HEK293 (cell line): ENCODE measurements at regions not wholly inside any gene's neighbourhood (a gene's known extent, or its start where the extent isn't known, plus 50 kb on each side); places are given as distances from the start of the nearest gene placed in this dataset.

Experiments used
- CTCF ChIA-PET: fragments of 350-600 bp; formaldehyde crosslinking; extraction: SDS; loops from one replicate; lab custom pipeline; 2021; ENCODE audit warnings: antibody characterized with exemption; lab: Yijun Ruan, JAX
- POLR2A ChIA-PET: fragments of 300-600 bp; formaldehyde crosslinking; extraction: SDS; loops from one replicate; lab custom pipeline; 2020; ENCODE audit warnings: antibody characterized with exemption, inconsistent platforms; lab: Yijun Ruan, JAX
- H3K27ac ChIP-seq: fragments of 200-500 bp; sonication (Bioruptor generic); 2 replicates; pipeline ENCODE4 v1.5.1; 2014; ENCODE audit warnings: low read depth, low read length, control low read depth, inconsistent platforms; ENCODE audit errors: extremely low read depth
- H3K36me3 ChIP-seq, 2 experiments: fragments of 200-500 bp in 1 of 2; sonication (Bioruptor generic) in 1 of 2; 1 replicate in 1 of 2; 2 replicates in 1 of 2; pipeline ENCODE4 v1.5.1; 2014 to 2017; ENCODE audit warnings: inconsistent platforms in 2 of 2, low read length in 2 of 2; ENCODE audit not compliant: control insufficient read depth in 2 of 2, insufficient read depth in 1 of 2
- H3K4me1 ChIP-seq: fragments of 200-500 bp; sonication (Bioruptor generic); 2 replicates; pipeline ENCODE4 v1.5.1; 2014; ENCODE audit warnings: mild to moderate bottlenecking, low read length, inconsistent platforms; ENCODE audit not compliant: control insufficient read depth, insufficient read depth
- H3K4me3 ChIP-seq: 2 replicates; pipeline ENCODE4 v1.5.1; 2011; ENCODE audit warnings: low read depth, mild to moderate bottlenecking, control low read depth, low read length, moderate library complexity
- H3K9me3 ChIP-seq: fragments of 200-500 bp; sonication (Bioruptor generic); 2 replicates; pipeline ENCODE4 v1.5.1; 2014; ENCODE audit warnings: low read depth, low read length, inconsistent platforms; ENCODE audit not compliant: control insufficient read depth, insufficient read depth
- BCL11A ChIP-seq: fragments of 450-650 bp; formaldehyde crosslinking; IDR thresholded peaks from 2 replicates; pipeline ENCODE4 v1.5.1; 2016; ENCODE audit warnings: low read depth, missing biosample characterization, missing genetic modification characterization
- KLF1 ChIP-seq: fragments of 450-650 bp; formaldehyde crosslinking; IDR thresholded peaks from 2 replicates; pipeline ENCODE4 v1.5.1; 2016; ENCODE audit warnings: missing biosample characterization, missing genetic modification characterization
- MYNN ChIP-seq: fragments of 450-650 bp; formaldehyde crosslinking; IDR thresholded peaks from 2 replicates; pipeline ENCODE4 v1.5.1; 2016; ENCODE audit warnings: missing biosample characterization, missing genetic modification characterization, borderline replicate concordance
- ZBTB20 ChIP-seq: fragments of 450-650 bp; formaldehyde crosslinking; IDR thresholded peaks from 2 replicates; pipeline ENCODE4 v1.5.1; 2016; ENCODE audit warnings: missing biosample characterization, missing genetic modification characterization
- ZBTB49 ChIP-seq: fragments of 450-650 bp; formaldehyde crosslinking; IDR thresholded peaks from 2 replicates; pipeline ENCODE4 v1.5.1; 2016; ENCODE audit warnings: missing biosample characterization, missing genetic modification characterization, low read depth
- ZEB2 ChIP-seq: fragments of 450-650 bp; formaldehyde crosslinking; IDR thresholded peaks from 2 replicates; pipeline ENCODE4 v1.5.1; 2016; ENCODE audit warnings: missing biosample characterization, missing genetic modification characterization
- ZNF184 ChIP-seq: fragments of 450-650 bp; IDR thresholded peaks from 2 replicates; pipeline ENCODE4 v1.5.1; 2018; ENCODE audit warnings: missing biosample characterization, mild to moderate bottlenecking, missing genetic modification characterization
- ZNF211 ChIP-seq: fragments of 450-650 bp; formaldehyde crosslinking; IDR thresholded peaks from 2 replicates; pipeline ENCODE4 v1.5.1; 2016; ENCODE audit warnings: low read depth, missing biosample characterization, missing genetic modification characterization
- ZNF248 ChIP-seq: fragments of 450-650 bp; formaldehyde crosslinking; IDR thresholded peaks from 2 replicates; pipeline ENCODE4 v1.5.1; 2017; ENCODE audit warnings: missing biosample characterization, missing genetic modification characterization
- ZNF302 ChIP-seq: fragments of 450-650 bp; formaldehyde crosslinking; IDR thresholded peaks from 2 replicates; pipeline ENCODE4 v1.5.1; 2016; ENCODE audit warnings: missing biosample characterization, missing genetic modification characterization, low read depth
- ZNF311 ChIP-seq: fragments of 450-650 bp; formaldehyde crosslinking; IDR thresholded peaks from 2 replicates; pipeline ENCODE4 v1.5.1; 2017; ENCODE audit warnings: missing biosample characterization, missing genetic modification characterization, borderline replicate concordance
- ZNF391 ChIP-seq: fragments of 450-650 bp; formaldehyde crosslinking; IDR thresholded peaks from 2 replicates; pipeline ENCODE4 v1.5.1; 2016; ENCODE audit warnings: low read depth, missing biosample characterization, missing genetic modification characterization, borderline replicate concordance
- ZNF404 ChIP-seq: fragments of 450-650 bp; formaldehyde crosslinking; IDR thresholded peaks from 2 replicates; pipeline ENCODE4 v1.5.1; 2017; ENCODE audit warnings: missing biosample characterization, missing genetic modification characterization
- ZNF544 ChIP-seq: fragments of 450-650 bp; formaldehyde crosslinking; IDR thresholded peaks from 2 replicates; pipeline ENCODE4 v1.5.0; 2017; ENCODE audit warnings: missing biosample characterization, missing genetic modification characterization
- ZNF623 ChIP-seq: fragments of 450-650 bp; formaldehyde crosslinking; IDR thresholded peaks from 2 replicates; pipeline ENCODE4 v1.5.1; 2016; ENCODE audit warnings: missing biosample characterization, missing genetic modification characterization
- ZNF626 ChIP-seq: fragments of 450-650 bp; sonication (Bioruptor Pico); formaldehyde crosslinking; IDR thresholded peaks from 2 replicates; pipeline ENCODE4 v1.5.1; 2018; ENCODE audit warnings: missing biosample characterization, missing genetic modification characterization, inconsistent platforms
- ZNF664 ChIP-seq: fragments of 450-650 bp; formaldehyde crosslinking; IDR thresholded peaks from 2 replicates; pipeline ENCODE4 v1.5.1; 2016; ENCODE audit warnings: missing biosample characterization, missing genetic modification characterization
- ZNF791 ChIP-seq: fragments of 450-650 bp; formaldehyde crosslinking; IDR thresholded peaks from 2 replicates; pipeline ENCODE4 v1.5.1; 2016; ENCODE audit warnings: missing biosample characterization, missing genetic modification characterization
- ZNF830 ChIP-seq: fragments of 450-650 bp; IDR thresholded peaks from 2 replicates; pipeline ENCODE4 v1.5.0; 2018; ENCODE audit warnings: missing biosample characterization, missing genetic modification characterization, low read depth, mild to moderate bottlenecking, moderate library complexity
- ZSCAN5A ChIP-seq: fragments of 450-650 bp; formaldehyde crosslinking; IDR thresholded peaks from 2 replicates; pipeline ENCODE4 v1.5.1; 2016; ENCODE audit warnings: missing biosample characterization, missing genetic modification characterization
- TF ChIP-seq, protein P1 (sequence below): sonication (generic); formaldehyde crosslinking; IDR thresholded peaks from 2 replicates; pipeline ENCODE4 v1.8.1; 2022; ENCODE audit warnings: mild to moderate bottlenecking, moderate library complexity, missing genetic modification reagents

DNA sequence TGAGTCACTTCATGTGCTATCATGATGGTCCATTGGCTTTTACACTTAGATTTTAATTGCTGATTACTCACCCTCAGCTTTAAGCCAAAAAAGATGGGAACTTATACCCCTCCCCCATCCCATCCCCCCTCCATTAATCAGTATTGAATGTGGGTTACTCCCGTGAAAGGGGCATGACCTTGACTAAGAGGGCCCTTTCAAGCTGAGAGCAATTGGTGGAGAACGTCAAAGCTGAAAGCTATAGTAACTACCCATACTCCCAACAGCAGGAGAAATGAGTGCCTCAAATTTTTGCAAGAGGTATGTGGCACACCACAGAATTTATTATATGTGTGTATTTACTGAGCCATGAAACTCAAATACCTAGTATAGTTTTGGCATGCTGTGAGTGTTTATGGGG, 99.7 kb upstream of the CDH8 start:
- H3K36me3 ChIP-seq: no peaks in the 10 kb centered on the region
- no peaks in the 10 kb centered on the region for H3K9me3 ChIP-seq
- TF ChIP-seq ZNF302 (tag by site-specific recombination): no peak
- TF ChIP-seq ZNF248 (tag by site-specific recombination): no peak
- no peak for TF ChIP-seq MYNN (tag by site-specific recombination)
- TF ChIP-seq ZNF544 (tag by site-specific recombination): no peak
- TF ChIP-seq ZNF830 (tag by site-specific recombination): no peak
- TF ChIP-seq ZNF664 (tag by site-specific recombination): no peak
- no peak for TF ChIP-seq ZBTB20
- TF ChIP-seq ZNF211 (tag by site-specific recombination): no peak
- TF ChIP-seq ZNF404 (tag by site-specific recombination): no peak
- no peak for TF ChIP-seq ZNF184 (tag by site-specific recombination)
- TF ChIP-seq ZNF391 (tag by site-specific recombination): no peak
- no peak for TF ChIP-seq ZNF791 (tag by site-specific recombination)
- no peak for TF ChIP-seq ZNF626
- TF ChIP-seq ZBTB49: no peak
- TF ChIP-seq BCL11A (tag by site-specific recombination): no peak
- TF ChIP-seq, all 188 proteins: peak for 0
- ChIA-PET POLR2A (no interaction called here), CTCF (no interaction called here)
- H3K27ac ChIP-seq: no peak overlapping the region
- no peaks in the 10 kb centered on the region for H3K4me1 ChIP-seq
- no peak overlapping the region for H3K4me3 ChIP-seq

DNA sequence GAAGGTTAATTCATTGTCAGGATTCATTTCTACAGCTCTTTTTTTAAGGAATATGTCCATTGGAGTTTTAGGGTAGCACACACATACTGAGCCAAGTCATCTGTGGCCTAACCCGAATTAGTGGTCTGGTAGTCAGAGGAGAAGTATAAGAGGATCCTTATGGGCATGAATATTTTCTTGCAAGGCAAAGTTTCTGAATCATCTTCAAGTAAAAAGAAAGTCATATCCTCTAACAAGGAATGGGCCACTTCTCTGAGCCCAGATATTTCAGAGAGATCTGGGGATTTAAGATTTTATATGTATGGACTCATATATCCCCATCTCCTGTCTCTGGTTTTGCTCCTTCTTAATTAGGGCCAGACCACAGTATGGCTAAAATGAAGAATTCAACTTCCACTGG, 99.2 kb upstream of the CDH8 start:
- Histone ChIP-seq H3K36me3 (no peaks in the 10 kb centered on the region), H3K4me3 (no peak overlapping the region)
- POLR2A ChIA-PET: no interaction called here
- TF ChIP-seq ZNF391 (tag by site-specific recombination): no peak
- TF ChIP-seq KLF1 (tag by site-specific recombination): no peak
- no peak for TF ChIP-seq ZNF311
- TF ChIP-seq, all 188 proteins: peak for 0
- Histone ChIP-seq H3K9me3 (no peaks in the 10 kb centered on the region), H3K4me1 (no peaks in the 10 kb centered on the region), H3K27ac (no peak overlapping the region)
- CTCF ChIA-PET: no interaction called here

- Histone ChIP-seq H3K4me3 (no peak overlapping the region), H3K4me1 (no peaks in the 10 kb centered on the region), H3K36me3 (no peaks in the 10 kb centered on the region), H3K27ac (no peak overlapping the region), H3K9me3 (no peaks in the 10 kb centered on the region)
- ChIA-PET POLR2A (no interaction called here), CTCF (no interaction called here)
- TF ChIP-seq ZNF623 (tag by site-specific recombination) (no peak), ZEB2 (tag by site-specific recombination) (no peak), ZSCAN5A (tag by site-specific recombination) (no peak)
- TF ChIP-seq, protein P1, sequence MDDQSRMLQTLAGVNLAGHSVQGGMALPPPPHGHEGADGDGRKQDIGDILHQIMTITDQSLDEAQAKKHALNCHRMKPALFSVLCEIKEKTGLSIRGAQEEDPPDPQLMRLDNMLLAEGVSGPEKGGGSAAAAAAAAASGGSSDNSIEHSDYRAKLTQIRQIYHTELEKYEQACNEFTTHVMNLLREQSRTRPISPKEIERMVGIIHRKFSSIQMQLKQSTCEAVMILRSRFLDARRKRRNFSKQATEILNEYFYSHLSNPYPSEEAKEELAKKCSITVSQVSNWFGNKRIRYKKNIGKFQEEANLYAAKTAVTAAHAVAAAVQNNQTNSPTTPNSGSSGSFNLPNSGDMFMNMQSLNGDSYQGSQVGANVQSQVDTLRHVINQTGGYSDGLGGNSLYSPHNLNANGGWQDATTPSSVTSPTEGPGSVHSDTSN: no peak
These were observed 93.9 kb upstream of the CDH8 start for GRCh38 chr16:62130101-62130500.
